ENCODE measurements at regions not wholly inside any gene's neighbourhood (a gene's known extent, or its start where the extent isn't known, plus 50 kb on each side); places are given as distances from the start of the nearest gene placed in this dataset.

DNA sequence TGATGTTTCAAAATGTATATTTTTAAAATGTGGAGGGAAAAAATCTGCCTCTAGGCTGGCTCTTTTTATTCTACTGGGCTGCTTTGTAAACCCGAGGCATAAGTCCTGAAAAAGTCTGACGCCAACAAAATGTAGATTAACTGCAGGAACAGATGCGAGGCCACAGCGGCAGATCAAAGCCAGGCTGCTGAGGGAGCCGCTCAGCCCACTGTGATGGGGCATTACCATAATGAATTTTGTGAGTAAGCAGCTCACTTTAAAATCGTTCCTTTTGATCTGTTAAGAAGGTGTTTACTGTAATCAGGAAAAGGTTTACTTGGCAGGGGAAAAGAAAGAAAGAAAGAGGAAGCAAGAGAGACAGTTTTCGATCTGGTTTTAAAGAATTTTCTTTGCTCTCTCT is 269.0 kb downstream of the ICOS start:
- H3K4me3 Mint-ChIP-seq: no peak overlapping the region
- DNase-seq (ENCODE audit: low spot score in 2 of 2) (no peak), ATAC-seq (ENCODE audit: low read depth) (no peak)
- peaks cover 1% of the 10 kb centered on the region for H3K9me3 Mint-ChIP-seq
- H3K4me1 Mint-ChIP-seq: no peaks in the 10 kb centered on the region
- H3K27ac Mint-ChIP-seq: no peak overlapping the region
- H3K27me3 Mint-ChIP-seq: peaks cover 2% of the 10 kb centered on the region
- H3K36me3 Mint-ChIP-seq: no peaks in the 10 kb centered on the region

GRCh38 chr2:204207866-204208265 is 271.3 kb downstream of the ICOS start:
- DNase-seq (ENCODE audit: low spot score in 2 of 2) (no peak), ATAC-seq (ENCODE audit: low read depth) (no peak)
- Mint-ChIP-seq H3K4me1 (no peaks in the 10 kb centered on the region), H3K4me3 (no peak overlapping the region), H3K27me3 (no peaks in the 10 kb centered on the region), H3K9me3 (peaks cover 1% of the 10 kb centered on the region), H3K36me3 (no peaks in the 10 kb centered on the region), H3K27ac (no peak overlapping the region)

- no peaks in the 10 kb centered on the region for H3K36me3 Mint-ChIP-seq
- peaks cover 2% of the 10 kb centered on the region for H3K27me3 Mint-ChIP-seq
- DNase-seq (ENCODE audit: low spot score in 2 of 2): no peak
- H3K4me1 Mint-ChIP-seq: no peaks in the 10 kb centered on the region
- H3K9me3 Mint-ChIP-seq: peaks cover 13% of the 10 kb centered on the region
- H3K27ac Mint-ChIP-seq: no peak overlapping the region
- ATAC-seq (ENCODE audit: low read depth): no peak
- H3K4me3 Mint-ChIP-seq: no peak overlapping the region
These were observed 277.0 kb downstream of the ICOS start for GRCh38 chr2:204213588-204213987.

- DNase-seq (ENCODE audit: low spot score in 2 of 2) (no peak), ATAC-seq (ENCODE audit: low read depth) (no peak)
- H3K9me3 Mint-ChIP-seq: peaks cover 15% of the 10 kb centered on the region
- peaks cover 3% of the 10 kb centered on the region for H3K27me3 Mint-ChIP-seq
- H3K4me1 Mint-ChIP-seq: no peaks in the 10 kb centered on the region
- H3K27ac Mint-ChIP-seq: no peak overlapping the region
- H3K4me3 Mint-ChIP-seq: no peak overlapping the region
- no peaks in the 10 kb centered on the region for H3K36me3 Mint-ChIP-seq
These were observed 281.5 kb downstream of the ICOS start for GRCh38 chr2:204218040-204218439.

GRCh38 chr2:204219196-204219595 is 282.6 kb downstream of the ICOS start:
- Mint-ChIP-seq H3K27ac (no peak overlapping the region), H3K4me3 (no peak overlapping the region), H3K9me3 (peaks cover 12% of the 10 kb centered on the region), H3K27me3 (peaks cover 1% of the 10 kb centered on the region), H3K4me1 (no peaks in the 10 kb centered on the region), H3K36me3 (no peaks in the 10 kb centered on the region)
- ATAC-seq (ENCODE audit: low read depth) (no peak), DNase-seq (ENCODE audit: low spot score in 2 of 2) (no peak)

- ATAC-seq (ENCODE audit: low read depth): no peak
- Mint-ChIP-seq H3K27me3 (peaks cover 1% of the 10 kb centered on the region), H3K9me3 (peaks cover 5% of the 10 kb centered on the region)
These were observed 284.3 kb downstream of the ICOS start for GRCh38 chr2:204220896-204221295.

GRCh38 chr2:204223046-204223445 is 286.5 kb downstream of the ICOS start:
- DNase-seq (ENCODE audit: low spot score in 2 of 2) (no peak), ATAC-seq (ENCODE audit: low read depth) (no peak)
- Mint-ChIP-seq H3K4me1 (no peaks in the 10 kb centered on the region), H3K4me3 (no peak overlapping the region), H3K27ac (no peak overlapping the region), H3K9me3 (peaks cover 4% of the 10 kb centered on the region), H3K27me3 (peaks cover 1% of the 10 kb centered on the region), H3K36me3 (no peaks in the 10 kb centered on the region)

More at GRCh38 chr2:204220896-204221295, 284.3 kb downstream of the ICOS start:
- H3K27ac Mint-ChIP-seq: no peak overlapping the region
- no peak for DNase-seq (ENCODE audit: low spot score in 2 of 2)
- no peak overlapping the region for H3K4me3 Mint-ChIP-seq
- no peaks in the 10 kb centered on the region for H3K36me3 Mint-ChIP-seq
- H3K4me1 Mint-ChIP-seq: no peaks in the 10 kb centered on the region

DNA sequence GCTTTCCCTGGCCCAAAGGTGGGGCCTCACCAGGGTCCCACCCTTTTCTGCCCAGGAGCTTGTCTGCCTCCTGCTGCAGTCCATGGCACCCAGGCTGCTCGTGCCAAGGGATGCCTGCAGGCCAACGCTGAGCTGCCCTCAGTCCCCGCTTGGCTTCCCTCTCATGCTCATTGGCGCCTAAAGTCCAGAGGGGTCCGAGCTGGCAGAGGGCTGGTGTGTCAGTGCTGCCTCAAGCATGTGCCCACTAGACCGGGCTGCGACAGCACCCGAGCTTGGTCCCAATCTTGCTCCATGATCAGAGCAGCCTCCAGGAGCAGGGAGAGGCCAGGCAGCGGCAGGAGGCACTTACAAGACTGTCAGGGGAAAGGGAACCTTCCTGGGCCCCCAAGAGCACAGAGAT is 287.0 kb downstream of the ICOS start:
- no peaks in the 10 kb centered on the region for H3K4me1 Mint-ChIP-seq
- no peak overlapping the region for H3K4me3 Mint-ChIP-seq
- peaks cover 4% of the 10 kb centered on the region for H3K27me3 Mint-ChIP-seq
- H3K9me3 Mint-ChIP-seq: peaks cover 2% of the 10 kb centered on the region
- no peaks in the 10 kb centered on the region for H3K36me3 Mint-ChIP-seq
- ATAC-seq (ENCODE audit: low read depth) (no peak), DNase-seq (ENCODE audit: low spot score in 2 of 2) (no peak)
- no peak overlapping the region for H3K27ac Mint-ChIP-seq

DNA sequence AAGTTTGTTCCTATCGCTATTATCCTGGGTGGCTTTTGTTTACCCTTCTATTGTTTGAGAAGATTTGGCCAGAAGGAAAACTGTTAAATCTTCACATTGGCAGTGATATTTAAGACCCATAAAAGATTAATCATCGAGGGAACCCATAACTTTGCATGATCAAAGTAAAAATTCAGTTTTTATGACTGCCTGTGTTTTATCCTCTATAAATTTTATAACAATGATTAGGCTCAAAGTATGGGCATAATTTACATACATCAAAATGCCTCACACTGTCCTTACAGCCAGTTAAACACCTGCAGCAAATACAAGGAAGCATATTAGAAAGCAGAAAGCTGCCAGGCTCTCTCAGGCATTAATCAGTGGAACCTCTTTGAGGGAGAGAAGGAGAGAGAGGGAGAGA is 289.1 kb downstream of the ICOS start:
- DNase-seq (ENCODE audit: low spot score in 2 of 2) (no peak), ATAC-seq (ENCODE audit: low read depth) (no peak)
- Mint-ChIP-seq H3K27me3 (peaks cover 4% of the 10 kb centered on the region), H3K36me3 (no peaks in the 10 kb centered on the region), H3K4me1 (no peaks in the 10 kb centered on the region), H3K4me3 (no peak overlapping the region), H3K9me3 (peaks cover 2% of the 10 kb centered on the region), H3K27ac (no peak overlapping the region)

DNA sequence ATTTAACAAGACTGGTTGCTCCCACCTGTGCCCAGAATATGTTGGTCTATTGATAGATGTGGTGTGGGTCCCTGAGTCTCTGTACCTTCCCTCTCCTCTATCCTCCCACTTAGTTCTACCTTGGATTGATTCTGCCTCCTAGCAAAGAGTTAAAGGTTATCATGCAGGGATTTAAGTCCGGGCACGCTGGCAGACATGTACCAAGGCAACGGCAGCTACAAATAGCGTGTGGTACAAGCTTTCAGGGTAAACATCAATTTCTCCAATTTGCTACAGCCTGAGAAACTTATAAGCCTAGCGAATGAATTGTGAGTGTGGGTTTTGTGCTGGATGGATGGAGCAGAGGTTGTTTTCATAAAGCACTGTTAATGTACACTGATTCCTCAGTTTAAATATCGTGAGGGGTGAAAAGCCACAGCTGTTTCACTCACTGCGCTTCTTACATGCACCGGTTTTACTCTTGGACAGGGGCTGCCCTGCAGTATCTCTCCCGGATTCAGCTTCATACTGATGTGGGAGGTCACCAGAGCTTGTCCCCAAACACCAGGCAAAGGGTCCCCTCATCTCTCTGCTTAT is 289.8 kb downstream of the ICOS start:
- ATAC-seq (ENCODE audit: low read depth): no peak
- Mint-ChIP-seq H3K36me3 (no peaks in the 10 kb centered on the region), H3K27ac (no peak overlapping the region), H3K4me3 (no peak overlapping the region), H3K4me1 (no peaks in the 10 kb centered on the region), H3K9me3 (peaks cover 1% of the 10 kb centered on the region), H3K27me3 (peaks cover 4% of the 10 kb centered on the region)
- no peak for DNase-seq (ENCODE audit: low spot score in 2 of 2)

- ATAC-seq (ENCODE audit: low read depth): no peak
- DNase-seq (ENCODE audit: low spot score in 2 of 2): no peak
These were observed 291.8 kb downstream of the ICOS start for GRCh38 chr2:204228169-204228886.

GRCh38 chr2:204234248-204234647 is 297.7 kb downstream of the ICOS start:
- DNase-seq (ENCODE audit: low spot score in 2 of 2) (no peak), ATAC-seq (ENCODE audit: low read depth) (no peak)
- Mint-ChIP-seq H3K4me1 (no peaks in the 10 kb centered on the region), H3K9me3 (peaks cover 2% of the 10 kb centered on the region), H3K4me3 (no peak overlapping the region), H3K27ac (no peak overlapping the region), H3K36me3 (no peaks in the 10 kb centered on the region), H3K27me3 (peaks cover 2% of the 10 kb centered on the region)

More at GRCh38 chr2:204228169-204228886, 291.8 kb downstream of the ICOS start:
- H3K27ac Mint-ChIP-seq: no peak overlapping the region
- H3K4me3 Mint-ChIP-seq: no peak overlapping the region
- peaks cover 2% of the 10 kb centered on the region for H3K27me3 Mint-ChIP-seq
- H3K36me3 Mint-ChIP-seq: no peaks in the 10 kb centered on the region
- no peaks in the 10 kb centered on the region for H3K9me3 Mint-ChIP-seq
- no peaks in the 10 kb centered on the region for H3K4me1 Mint-ChIP-seq

DNA sequence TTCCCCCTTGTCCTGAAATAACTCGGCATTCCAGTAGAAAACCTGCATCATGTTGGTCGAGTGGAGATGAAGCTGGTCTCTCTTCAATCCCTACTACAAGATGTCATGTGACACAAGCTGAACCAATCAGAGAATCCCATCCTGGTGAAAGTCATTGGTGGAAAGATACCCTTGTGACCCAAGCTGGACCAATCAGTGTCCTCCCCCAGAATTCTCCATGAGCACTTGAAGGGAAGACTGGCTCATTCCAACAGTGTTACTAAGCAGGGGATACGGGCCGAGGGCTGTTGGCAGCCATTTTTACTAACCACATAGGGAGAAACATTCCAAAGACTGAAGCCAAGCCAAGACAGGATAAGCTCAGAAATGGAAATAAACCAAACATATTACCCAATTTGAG is 298.3 kb downstream of the ICOS start:
- Mint-ChIP-seq H3K4me1 (no peaks in the 10 kb centered on the region), H3K36me3 (no peaks in the 10 kb centered on the region), H3K27me3 (peaks cover 2% of the 10 kb centered on the region), H3K27ac (no peak overlapping the region), H3K4me3 (no peak overlapping the region), H3K9me3 (peaks cover 2% of the 10 kb centered on the region)
- ATAC-seq (ENCODE audit: low read depth) (no peak), DNase-seq (ENCODE audit: low spot score in 2 of 2) (no peak)

DNA sequence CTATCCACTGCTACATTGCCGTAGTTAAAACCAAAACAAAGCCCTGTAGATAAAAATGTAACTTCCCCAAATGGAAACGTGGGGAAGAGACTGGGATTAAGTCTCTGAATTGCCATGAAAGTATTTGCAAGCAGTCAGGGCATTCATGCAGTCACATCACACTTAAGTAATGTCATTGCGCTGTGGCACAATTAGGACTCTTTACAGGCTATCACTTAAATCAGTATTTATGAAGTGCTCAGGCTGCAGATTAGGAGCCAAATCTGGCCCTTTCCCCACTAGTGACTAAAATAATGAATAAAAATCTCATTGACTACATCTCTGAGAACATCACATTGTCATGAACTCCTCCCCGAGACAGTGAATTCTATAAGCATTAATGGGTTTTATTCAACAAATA is 300.9 kb downstream of the ICOS start:
- Mint-ChIP-seq H3K4me1 (no peaks in the 10 kb centered on the region), H3K36me3 (no peaks in the 10 kb centered on the region), H3K27me3 (peaks cover 2% of the 10 kb centered on the region), H3K9me3 (peaks cover 2% of the 10 kb centered on the region), H3K27ac (no peak overlapping the region), H3K4me3 (no peak overlapping the region)
- no peak for DNase-seq (ENCODE audit: low spot score in 2 of 2)
- no peak for ATAC-seq (ENCODE audit: low read depth)
